ENCODE measurements at regions not wholly inside any gene's neighbourhood (a gene's known extent, or its start where the extent isn't known, plus 50 kb on each side); places are given as distances from the start of the nearest gene placed in this dataset.

GRCh38 chr6:138570725-138571029 is 71.4 kb upstream of the NHSL1 start:
- Mint-ChIP-seq H3K27ac (no peak overlapping the region), H3K36me3 (no peaks in the 10 kb centered on the region), H3K9me3 (no peaks in the 10 kb centered on the region), H3K27me3 (peaks cover 9% of the 10 kb centered on the region), H3K4me3 (no peak overlapping the region), H3K4me1 (no peaks in the 10 kb centered on the region)
- DNase-seq (no peak), ATAC-seq (ENCODE audit: low read depth) (no peak)
- POLR2A ChIA-PET, result no interaction called here

GRCh38 chr6:138571181-138571580 is 71.9 kb upstream of the NHSL1 start:
- no peak for ATAC-seq (ENCODE audit: low read depth)
- Mint-ChIP-seq H3K4me1 (no peaks in the 10 kb centered on the region), H3K36me3 (no peaks in the 10 kb centered on the region)

GRCh38 chr6:138571585-138572166 is 72.4 kb upstream of the NHSL1 start:
- Mint-ChIP-seq H3K27me3 (peaks cover 6% of the 10 kb centered on the region), H3K4me3 (no peak overlapping the region), H3K4me1 (no peaks in the 10 kb centered on the region), H3K9me3 (no peaks in the 10 kb centered on the region), H3K27ac (no peak overlapping the region), H3K36me3 (no peaks in the 10 kb centered on the region)
- ATAC-seq (ENCODE audit: low read depth) (no peak), DNase-seq (no peak)
- POLR2A ChIA-PET, result no interaction called here

More at GRCh38 chr6:138571181-138571580, 71.9 kb upstream of the NHSL1 start:
- no peak overlapping the region for H3K4me3 Mint-ChIP-seq
- peaks cover 9% of the 10 kb centered on the region for H3K27me3 Mint-ChIP-seq
- H3K27ac Mint-ChIP-seq, result no peak overlapping the region
- POLR2A ChIA-PET, result no interaction called here
- no peaks in the 10 kb centered on the region for H3K9me3 Mint-ChIP-seq
- DNase-seq, result no peak

GRCh38 chr6:138572167-138572875 is 73.0 kb upstream of the NHSL1 start:
- no peaks in the 10 kb centered on the region for H3K9me3 Mint-ChIP-seq
- H3K27ac Mint-ChIP-seq, result no peak overlapping the region
- no peaks in the 10 kb centered on the region for H3K4me1 Mint-ChIP-seq
- no peaks in the 10 kb centered on the region for H3K36me3 Mint-ChIP-seq
- no peak overlapping the region for H3K4me3 Mint-ChIP-seq
- DNase-seq (no peak), ATAC-seq (ENCODE audit: low read depth) (no peak)
- H3K27me3 Mint-ChIP-seq, result peaks cover 6% of the 10 kb centered on the region
- POLR2A ChIA-PET, result interaction anchor here (0.6 kb wide), 2 partner anchors 73 to 708 kb away, joined by 4 to 5 read pairs; no protein-coding TSS in a partner anchor

- ATAC-seq (ENCODE audit: low read depth), result no peak
- POLR2A ChIA-PET, result no interaction called here
These were observed 73.6 kb upstream of the NHSL1 start for GRCh38 chr6:138572885-138573284.

GRCh38 chr6:138575257-138575656 is 76.0 kb upstream of the NHSL1 start:
- peaks cover 10% of the 10 kb centered on the region for H3K27me3 Mint-ChIP-seq
- ATAC-seq (ENCODE audit: low read depth), result no peak
- H3K4me1 Mint-ChIP-seq, result no peaks in the 10 kb centered on the region
- DNase-seq, result no peak
- H3K4me3 Mint-ChIP-seq, result no peak overlapping the region
- POLR2A ChIA-PET, result no interaction called here
- no peaks in the 10 kb centered on the region for H3K36me3 Mint-ChIP-seq
- H3K9me3 Mint-ChIP-seq, result no peaks in the 10 kb centered on the region
- no peak overlapping the region for H3K27ac Mint-ChIP-seq

More at GRCh38 chr6:138572885-138573284, 73.6 kb upstream of the NHSL1 start:
- no peak overlapping the region for H3K4me3 Mint-ChIP-seq
- no peaks in the 10 kb centered on the region for H3K36me3 Mint-ChIP-seq
- no peak overlapping the region for H3K27ac Mint-ChIP-seq
- DNase-seq, result no peak
- H3K27me3 Mint-ChIP-seq, result peaks cover 10% of the 10 kb centered on the region
- no peaks in the 10 kb centered on the region for H3K9me3 Mint-ChIP-seq
- H3K4me1 Mint-ChIP-seq, result no peaks in the 10 kb centered on the region

- H3K9me3 Mint-ChIP-seq, result no peaks in the 10 kb centered on the region
- H3K27me3 Mint-ChIP-seq, result peaks cover 10% of the 10 kb centered on the region
- H3K4me1 Mint-ChIP-seq, result no peaks in the 10 kb centered on the region
- no peak overlapping the region for H3K27ac Mint-ChIP-seq
- H3K4me3 Mint-ChIP-seq, result no peak overlapping the region
- H3K36me3 Mint-ChIP-seq, result no peaks in the 10 kb centered on the region
- POLR2A ChIA-PET, result no interaction called here
- DNase-seq (no peak), ATAC-seq (ENCODE audit: low read depth) (no peak)
These were observed 77.0 kb upstream of the NHSL1 start for GRCh38 chr6:138576313-138576712.

GRCh38 chr6:138577151-138577915 is 78.0 kb upstream of the NHSL1 start:
- Mint-ChIP-seq H3K27ac (no peak overlapping the region), H3K4me3 (no peak overlapping the region), H3K4me1 (no peaks in the 10 kb centered on the region), H3K9me3 (no peaks in the 10 kb centered on the region), H3K27me3 (peaks cover 8% of the 10 kb centered on the region), H3K36me3 (no peaks in the 10 kb centered on the region)
- DNase-seq (no peak), ATAC-seq (ENCODE audit: low read depth) (no peak)
- POLR2A ChIA-PET, result no interaction called here

GRCh38 chr6:138580040-138580439 is 80.7 kb upstream of the NHSL1 start:
- no peak for ATAC-seq (ENCODE audit: low read depth)

GRCh38 chr6:138580801-138581200 is 81.5 kb upstream of the NHSL1 start:
- H3K27ac Mint-ChIP-seq, result no peak overlapping the region
- no peak overlapping the region for H3K4me3 Mint-ChIP-seq
- ATAC-seq (ENCODE audit: low read depth), result no peak

More at GRCh38 chr6:138580040-138580439, 80.7 kb upstream of the NHSL1 start:
- Mint-ChIP-seq H3K4me1 (no peaks in the 10 kb centered on the region), H3K4me3 (no peak overlapping the region), H3K27me3 (peaks cover 5% of the 10 kb centered on the region), H3K27ac (no peak overlapping the region), H3K36me3 (no peaks in the 10 kb centered on the region), H3K9me3 (no peaks in the 10 kb centered on the region)
- no peak for DNase-seq
- POLR2A ChIA-PET, result no interaction called here

GRCh38 chr6:138582573-138582972 is 83.3 kb upstream of the NHSL1 start:
- no peaks in the 10 kb centered on the region for H3K36me3 Mint-ChIP-seq
- POLR2A ChIA-PET, result no interaction called here

More at GRCh38 chr6:138580801-138581200, 81.5 kb upstream of the NHSL1 start:
- POLR2A ChIA-PET, result no interaction called here
- Mint-ChIP-seq H3K9me3 (no peaks in the 10 kb centered on the region), H3K4me1 (no peaks in the 10 kb centered on the region), H3K36me3 (no peaks in the 10 kb centered on the region), H3K27me3 (peaks cover 5% of the 10 kb centered on the region)
- no peak for DNase-seq

GRCh38 chr6:138586638-138587037 is 87.3 kb upstream of the NHSL1 start:
- no peak overlapping the region for H3K4me3 Mint-ChIP-seq
- no peaks in the 10 kb centered on the region for H3K27me3 Mint-ChIP-seq
- ATAC-seq (ENCODE audit: low read depth) (no peak), DNase-seq (no peak)
- no peaks in the 10 kb centered on the region for H3K9me3 Mint-ChIP-seq
- peaks cover 7% of the 10 kb centered on the region for H3K4me1 Mint-ChIP-seq
- H3K27ac Mint-ChIP-seq, result no peak overlapping the region
- POLR2A ChIA-PET, result interaction anchor here (0.6 to 0.7 kb wide), 2 partner anchors 15 to 773 kb away, joined by 3 to 4 read pairs; no protein-coding TSS in a partner anchor
- H3K36me3 Mint-ChIP-seq, result no peaks in the 10 kb centered on the region

More at GRCh38 chr6:138582573-138582972, 83.3 kb upstream of the NHSL1 start:
- H3K27me3 Mint-ChIP-seq, result peaks cover 2% of the 10 kb centered on the region
- no peak for ATAC-seq (ENCODE audit: low read depth)
- no peak for DNase-seq
- H3K4me3 Mint-ChIP-seq, result no peak overlapping the region
- no peaks in the 10 kb centered on the region for H3K9me3 Mint-ChIP-seq
- peaks cover 4% of the 10 kb centered on the region for H3K4me1 Mint-ChIP-seq
- no peak overlapping the region for H3K27ac Mint-ChIP-seq

GRCh38 chr6:138588805-138589434 is 89.6 kb upstream of the NHSL1 start:
- no peak overlapping the region for H3K27ac Mint-ChIP-seq
- H3K9me3 Mint-ChIP-seq, result no peaks in the 10 kb centered on the region
- no peak overlapping the region for H3K4me3 Mint-ChIP-seq
- no peaks in the 10 kb centered on the region for H3K36me3 Mint-ChIP-seq
- POLR2A ChIA-PET, result no interaction called here
- peaks cover 21% of the 10 kb centered on the region for H3K4me1 Mint-ChIP-seq
- DNase-seq, result peak; percentile 39
- peak; percentile 32 for ATAC-seq (ENCODE audit: low read depth)
- H3K27me3 Mint-ChIP-seq, result no peaks in the 10 kb centered on the region
